WTC11 (cell line): ENCODE measurements at regions not wholly inside any gene's neighbourhood (a gene's known extent, or its start where the extent isn't known, plus 50 kb on each side); places are given as distances from the start of the nearest gene placed in this dataset.

ENCODE experiments used
- ATAC-seq: fragments of 200-7000 bp; cut with Tn5 transposase; 2 replicates; pipeline ENCODE4 v1.10.0; 2021; ENCODE audit warnings: mild to moderate bottlenecking, moderate library complexity
- CTCF ChIA-PET: fragments of 300-600 bp; sonication (Branson Sonifier 250); formaldehyde crosslinking; loops from one replicate; lab custom pipeline; 2021; ENCODE audit warnings: antibody characterized with exemption; lab: Charles Lee
- POLR2A ChIA-PET: fragments of 350-600 bp; sonication (Branson Sonifier 250); formaldehyde crosslinking; loops from one replicate; lab custom pipeline; 2021; ENCODE audit warnings: antibody characterized with exemption; lab: Charles Lee
- DNase-seq: peaks from one replicate; pipeline ENCODE4 v3.0.0; 2021; ENCODE audit warnings: low spot score
- H3K27ac Mint-ChIP-seq: 2 replicates; pipeline ENCODE4 v1.8.0; 2021; ENCODE audit warnings: mixed read lengths
- H3K27me3 Mint-ChIP-seq: 2 replicates; pipeline ENCODE4 v1.8.0; 2021; ENCODE audit warnings: low read depth, mild to moderate bottlenecking, moderate library complexity, mixed read lengths
- H3K36me3 Mint-ChIP-seq: 2 replicates; pipeline ENCODE4 v1.8.0; 2021; ENCODE audit warnings: mixed read lengths
- H3K4me1 Mint-ChIP-seq: 2 replicates; pipeline ENCODE4 v1.8.0; 2022; ENCODE audit warnings: mixed read lengths
- H3K4me3 Mint-ChIP-seq: 2 replicates; pipeline ENCODE4 v1.8.0; 2021; ENCODE audit warnings: mild to moderate bottlenecking, moderate library complexity, mixed read lengths
- H3K9me3 Mint-ChIP-seq: 2 replicates; pipeline ENCODE4 v1.8.0; 2021; ENCODE audit warnings: mixed read lengths
- ATF1 ChIP-seq: sonication (generic); formaldehyde crosslinking; IDR thresholded peaks from 2 replicates; pipeline ENCODE4 v1.8.1; 2023; ENCODE audit warnings: mild to moderate bottlenecking, moderate library complexity, missing genetic modification reagents
- CREB1 ChIP-seq: sonication (generic); formaldehyde crosslinking; IDR thresholded peaks from 2 replicates; pipeline ENCODE4 v1.8.0; 2023; ENCODE audit warnings: mild to moderate bottlenecking, missing genetic modification reagents
- ETV6 ChIP-seq: sonication (generic); formaldehyde crosslinking; IDR thresholded peaks from 2 replicates; pipeline ENCODE4 v1.8.1; 2022; ENCODE audit warnings: mild to moderate bottlenecking, missing genetic modification reagents
- FOXP1 ChIP-seq: sonication (generic); formaldehyde crosslinking; IDR thresholded peaks from 2 replicates; pipeline ENCODE4 v1.8.0; 2022; ENCODE audit warnings: missing genetic modification reagents, mild to moderate bottlenecking, moderate library complexity, borderline replicate concordance
- GTF2I ChIP-seq: fragments of 250-450 bp; sonication (Bioruptor Pico); conservative IDR thresholded peaks from 2 replicates; pipeline ENCODE4 v1.4.0; 2021; ENCODE audit warnings: mild to moderate bottlenecking
- TCF7 ChIP-seq: sonication (generic); formaldehyde crosslinking; IDR thresholded peaks from 2 replicates; pipeline ENCODE4 v1.8.0; 2022; ENCODE audit warnings: mild to moderate bottlenecking, low read depth, missing genetic modification reagents, moderate library complexity
- ZNF121 ChIP-seq: sonication (generic); formaldehyde crosslinking; IDR thresholded peaks from 2 replicates; pipeline ENCODE4 v1.8.0; 2023; ENCODE audit warnings: missing genetic modification reagents
- ZNF263 ChIP-seq: sonication (generic); formaldehyde crosslinking; IDR thresholded peaks from 2 replicates; pipeline ENCODE4 v1.8.1; 2022; ENCODE audit warnings: low read depth, mild to moderate bottlenecking, moderate library complexity, missing genetic modification reagents
- TF ChIP-seq, protein P1 (sequence below): fragments of 250-450 bp; sonication (Bioruptor Pico); conservative IDR thresholded peaks from 2 replicates; pipeline ENCODE4 v1.9.0; 2021; ENCODE audit warnings: mild to moderate bottlenecking
- TF ChIP-seq, protein P2 (sequence below): sonication (generic); formaldehyde crosslinking; IDR thresholded peaks from 2 replicates; pipeline ENCODE4 v1.8.1; 2023; ENCODE audit warnings: mild to moderate bottlenecking, moderate library complexity, missing genetic modification reagents
- TF ChIP-seq, protein P3 (sequence below): sonication (generic); formaldehyde crosslinking; IDR thresholded peaks from 2 replicates; pipeline ENCODE4 v1.8.1; 2023; ENCODE audit warnings: mild to moderate bottlenecking, missing genetic modification reagents
- TF ChIP-seq, protein P4 (sequence below): fragments of 200-600 bp; IDR thresholded peaks from 2 replicates; pipeline ENCODE4 v1.8.0; 2022; ENCODE audit warnings: antibody characterized with exemption
- TF ChIP-seq, protein P5 (sequence below): fragments of 250-450 bp; sonication (Bioruptor Pico); IDR thresholded peaks from 2 replicates; pipeline ENCODE4 v2.1.2; 2022; ENCODE audit warnings: mild to moderate bottlenecking, moderate library complexity
- TF ChIP-seq, protein P6 (sequence below): sonication (generic); formaldehyde crosslinking; conservative IDR thresholded peaks from 2 replicates; pipeline ENCODE4 v1.8.1; 2023; ENCODE audit warnings: mild to moderate bottlenecking, low read depth, missing genetic modification reagents, moderate library complexity
- TF ChIP-seq, protein P7 (sequence below): sonication (generic); formaldehyde crosslinking; IDR thresholded peaks from 2 replicates; pipeline ENCODE4 v1.8.1; 2022; ENCODE audit warnings: low read depth, mild to moderate bottlenecking, moderate library complexity, missing genetic modification reagents, borderline replicate concordance

DNA sequence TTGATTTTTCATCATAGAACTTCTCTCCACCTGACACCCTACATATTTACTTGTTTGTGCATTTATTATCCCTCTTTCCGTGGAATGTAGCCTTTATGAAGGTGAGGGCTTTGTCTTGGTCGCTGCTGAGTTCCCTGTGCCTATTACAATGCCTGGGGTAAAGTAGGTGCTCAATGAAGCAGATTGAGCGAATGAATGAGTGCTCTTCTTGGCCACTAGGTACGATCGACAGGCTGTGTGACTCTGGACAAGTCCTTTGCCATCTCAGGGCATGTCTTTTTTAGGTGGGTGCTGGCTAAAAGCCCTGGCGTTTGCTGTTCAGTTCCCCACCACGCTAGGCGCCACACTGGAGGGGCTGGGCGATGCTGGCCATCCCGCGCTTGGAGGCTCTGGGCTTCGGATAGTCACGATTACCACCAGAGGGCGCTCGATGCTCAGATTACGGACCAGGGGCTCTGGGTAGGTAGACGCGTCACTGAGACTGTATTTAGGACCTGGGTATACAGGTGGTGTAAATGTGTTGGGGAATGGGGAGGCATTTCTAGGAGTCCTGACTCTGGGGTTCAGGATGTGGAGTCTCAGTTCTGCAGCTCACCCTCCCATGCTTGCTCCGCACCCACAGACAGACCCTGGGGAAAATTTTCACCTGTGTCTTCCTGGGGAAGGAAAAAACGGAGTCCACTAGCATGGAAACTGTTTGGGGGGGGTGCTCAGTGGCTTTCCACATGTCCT lies 71.0 kb upstream of the CSF3R start:
- H3K36me3 Mint-ChIP-seq = no peaks in the 10 kb centered on the region
- POLR2A ChIA-PET = no interaction called here
- TF ChIP-seq, protein P1, sequence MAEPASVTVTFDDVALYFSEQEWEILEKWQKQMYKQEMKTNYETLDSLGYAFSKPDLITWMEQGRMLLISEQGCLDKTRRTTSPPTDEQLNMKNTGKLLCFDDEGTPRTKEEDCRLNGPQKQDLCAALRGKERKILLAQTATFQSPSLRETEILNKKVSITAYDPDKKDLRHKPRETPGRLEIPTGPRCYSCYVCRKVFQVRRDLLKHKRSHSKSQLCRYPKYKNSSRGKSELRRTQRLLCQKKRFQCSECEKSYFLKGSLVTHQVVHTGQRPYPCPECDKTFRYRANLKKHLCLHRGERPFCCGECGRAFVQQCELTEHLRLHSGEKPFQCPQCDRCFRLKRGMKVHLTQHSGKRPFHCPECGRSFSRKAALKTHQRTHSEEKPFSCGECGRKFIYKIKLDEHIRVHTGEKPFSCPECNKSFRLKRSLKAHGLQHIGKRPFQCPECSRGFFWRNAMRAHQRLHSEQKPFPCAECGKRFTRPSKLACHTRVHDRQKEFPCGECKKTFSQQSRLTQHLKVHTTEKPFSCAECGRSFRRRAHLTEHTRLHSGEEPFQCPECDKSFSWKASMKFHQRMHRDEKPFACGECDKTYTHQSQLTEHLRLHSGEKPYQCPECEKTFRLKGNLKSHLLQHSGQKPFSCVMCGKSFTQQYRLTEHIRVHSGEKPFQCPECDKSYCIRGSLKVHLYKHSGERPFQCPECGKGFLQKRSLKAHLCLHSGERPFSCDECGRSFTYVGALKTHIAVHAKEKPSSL = no peak
- TF ChIP-seq, protein P2, sequence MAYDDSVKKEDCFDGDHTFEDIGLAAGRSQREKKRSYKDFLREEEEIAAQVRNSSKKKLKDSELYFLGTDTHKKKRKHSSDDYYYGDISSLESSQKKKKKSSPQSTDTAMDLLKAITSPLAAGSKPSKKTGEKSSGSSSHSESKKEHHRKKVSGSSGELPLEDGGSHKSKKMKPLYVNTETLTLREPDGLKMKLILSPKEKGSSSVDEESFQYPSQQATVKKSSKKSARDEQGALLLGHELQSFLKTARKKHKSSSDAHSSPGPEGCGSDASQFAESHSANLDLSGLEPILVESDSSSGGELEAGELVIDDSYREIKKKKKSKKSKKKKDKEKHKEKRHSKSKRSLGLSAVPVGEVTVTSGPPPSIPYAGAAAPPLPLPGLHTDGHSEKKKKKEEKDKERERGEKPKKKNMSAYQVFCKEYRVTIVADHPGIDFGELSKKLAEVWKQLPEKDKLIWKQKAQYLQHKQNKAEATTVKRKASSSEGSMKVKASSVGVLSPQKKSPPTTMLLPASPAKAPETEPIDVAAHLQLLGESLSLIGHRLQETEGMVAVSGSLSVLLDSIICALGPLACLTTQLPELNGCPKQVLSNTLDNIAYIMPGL = 0 out of 2 replicates have a peak, but pooled peaks have one; percentile 59
- TF ChIP-seq GTF2I (CRISPR knock-in tag) (0 out of 2 replicates have a peak, but pooled peaks have one; percentile 10), FOXP1 (no peak), ZNF121 (CRISPR knock-in tag) (peak; percentile 53; the same call in 1 of the 2 replicates), ZNF263 (CRISPR knock-in tag) (no peak)
- TF ChIP-seq, protein P3, sequence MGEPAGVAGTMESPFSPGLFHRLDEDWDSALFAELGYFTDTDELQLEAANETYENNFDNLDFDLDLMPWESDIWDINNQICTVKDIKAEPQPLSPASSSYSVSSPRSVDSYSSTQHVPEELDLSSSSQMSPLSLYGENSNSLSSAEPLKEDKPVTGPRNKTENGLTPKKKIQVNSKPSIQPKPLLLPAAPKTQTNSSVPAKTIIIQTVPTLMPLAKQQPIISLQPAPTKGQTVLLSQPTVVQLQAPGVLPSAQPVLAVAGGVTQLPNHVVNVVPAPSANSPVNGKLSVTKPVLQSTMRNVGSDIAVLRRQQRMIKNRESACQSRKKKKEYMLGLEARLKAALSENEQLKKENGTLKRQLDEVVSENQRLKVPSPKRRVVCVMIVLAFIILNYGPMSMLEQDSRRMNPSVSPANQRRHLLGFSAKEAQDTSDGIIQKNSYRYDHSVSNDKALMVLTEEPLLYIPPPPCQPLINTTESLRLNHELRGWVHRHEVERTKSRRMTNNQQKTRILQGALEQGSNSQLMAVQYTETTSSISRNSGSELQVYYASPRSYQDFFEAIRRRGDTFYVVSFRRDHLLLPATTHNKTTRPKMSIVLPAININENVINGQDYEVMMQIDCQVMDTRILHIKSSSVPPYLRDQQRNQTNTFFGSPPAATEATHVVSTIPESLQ (CRISPR knock-in tag) = no peak
- TF ChIP-seq, protein P4, sequence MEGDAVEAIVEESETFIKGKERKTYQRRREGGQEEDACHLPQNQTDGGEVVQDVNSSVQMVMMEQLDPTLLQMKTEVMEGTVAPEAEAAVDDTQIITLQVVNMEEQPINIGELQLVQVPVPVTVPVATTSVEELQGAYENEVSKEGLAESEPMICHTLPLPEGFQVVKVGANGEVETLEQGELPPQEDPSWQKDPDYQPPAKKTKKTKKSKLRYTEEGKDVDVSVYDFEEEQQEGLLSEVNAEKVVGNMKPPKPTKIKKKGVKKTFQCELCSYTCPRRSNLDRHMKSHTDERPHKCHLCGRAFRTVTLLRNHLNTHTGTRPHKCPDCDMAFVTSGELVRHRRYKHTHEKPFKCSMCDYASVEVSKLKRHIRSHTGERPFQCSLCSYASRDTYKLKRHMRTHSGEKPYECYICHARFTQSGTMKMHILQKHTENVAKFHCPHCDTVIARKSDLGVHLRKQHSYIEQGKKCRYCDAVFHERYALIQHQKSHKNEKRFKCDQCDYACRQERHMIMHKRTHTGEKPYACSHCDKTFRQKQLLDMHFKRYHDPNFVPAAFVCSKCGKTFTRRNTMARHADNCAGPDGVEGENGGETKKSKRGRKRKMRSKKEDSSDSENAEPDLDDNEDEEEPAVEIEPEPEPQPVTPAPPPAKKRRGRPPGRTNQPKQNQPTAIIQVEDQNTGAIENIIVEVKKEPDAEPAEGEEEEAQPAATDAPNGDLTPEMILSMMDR = peak; percentile 77
- ATAC-seq (peak; percentile 100), DNase-seq (peak; percentile 92)
- peaks cover 31% of the 10 kb centered on the region for H3K27me3 Mint-ChIP-seq
- CTCF ChIA-PET = interaction anchor here (0.9 to 3.0 kb wide), 7 partner anchors 11 to 37 kb away, joined by 3 to 17 read pairs (median 4); no protein-coding TSS in a partner anchor
- no peak overlapping the region for H3K27ac Mint-ChIP-seq
- H3K9me3 Mint-ChIP-seq = no peaks in the 10 kb centered on the region
- no peaks in the 10 kb centered on the region for H3K4me1 Mint-ChIP-seq
- H3K4me3 Mint-ChIP-seq = no peak overlapping the region

DNA sequence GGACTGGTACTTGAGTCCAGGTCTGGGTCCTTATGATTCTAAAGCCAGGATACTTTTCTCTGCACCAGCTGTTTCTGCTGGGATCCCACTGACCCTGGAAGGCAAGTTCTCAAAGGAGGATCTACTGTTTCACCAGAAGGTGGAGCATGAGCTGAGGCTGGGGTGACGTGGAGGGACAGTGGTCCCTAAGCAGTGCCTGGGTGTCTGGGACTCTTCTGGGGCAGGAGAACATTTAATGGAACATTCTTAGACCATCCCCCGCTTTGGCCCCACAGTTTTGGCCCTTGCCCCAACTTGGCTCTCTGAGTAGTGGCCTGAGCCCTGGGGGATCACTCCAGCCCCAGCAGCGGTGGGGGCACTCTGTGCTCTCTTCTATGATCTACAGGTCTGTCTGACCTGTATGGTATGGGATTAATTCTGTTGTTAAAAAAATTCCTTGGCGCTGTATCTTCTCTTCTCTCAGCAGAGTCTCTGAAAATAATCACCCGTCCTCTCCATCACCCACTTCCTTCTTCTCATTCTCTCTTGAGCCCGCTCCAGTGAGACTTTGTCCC lies 60.3 kb upstream of the CSF3R start:
- ATAC-seq = peak; percentile 96
- CTCF ChIA-PET = interaction anchor here (0.5 to 4.6 kb wide), 30 partner anchors 9 to 943 kb away, joined by 3 to 38 read pairs (median 3); partner anchors contain the start of genes EVA1B, OSCP1 and SH3D21

More for the DNA sequence above, 60.3 kb upstream of the CSF3R start:
- H3K36me3 Mint-ChIP-seq = no peaks in the 10 kb centered on the region
- peak; percentile 50 for DNase-seq
- H3K27me3 Mint-ChIP-seq = peaks cover 12% of the 10 kb centered on the region
- TF ChIP-seq TCF7 (CRISPR knock-in tag) (no peak), ATF1 (CRISPR knock-in tag) (no peak), CREB1 (no peak), ETV6 (no peak)
- TF ChIP-seq, protein P5, sequence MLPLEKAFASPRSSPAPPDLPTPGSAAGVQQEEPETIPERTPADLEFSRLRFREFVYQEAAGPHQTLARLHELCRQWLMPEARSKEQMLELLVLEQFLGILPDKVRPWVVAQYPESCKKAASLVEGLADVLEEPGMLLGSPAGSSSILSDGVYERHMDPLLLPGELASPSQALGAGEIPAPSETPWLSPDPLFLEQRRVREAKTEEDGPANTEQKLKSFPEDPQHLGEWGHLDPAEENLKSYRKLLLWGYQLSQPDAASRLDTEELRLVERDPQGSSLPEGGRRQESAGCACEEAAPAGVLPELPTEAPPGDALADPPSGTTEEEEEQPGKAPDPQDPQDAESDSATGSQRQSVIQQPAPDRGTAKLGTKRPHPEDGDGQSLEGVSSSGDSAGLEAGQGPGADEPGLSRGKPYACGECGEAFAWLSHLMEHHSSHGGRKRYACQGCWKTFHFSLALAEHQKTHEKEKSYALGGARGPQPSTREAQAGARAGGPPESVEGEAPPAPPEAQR = no peak
- TF ChIP-seq, protein P6, sequence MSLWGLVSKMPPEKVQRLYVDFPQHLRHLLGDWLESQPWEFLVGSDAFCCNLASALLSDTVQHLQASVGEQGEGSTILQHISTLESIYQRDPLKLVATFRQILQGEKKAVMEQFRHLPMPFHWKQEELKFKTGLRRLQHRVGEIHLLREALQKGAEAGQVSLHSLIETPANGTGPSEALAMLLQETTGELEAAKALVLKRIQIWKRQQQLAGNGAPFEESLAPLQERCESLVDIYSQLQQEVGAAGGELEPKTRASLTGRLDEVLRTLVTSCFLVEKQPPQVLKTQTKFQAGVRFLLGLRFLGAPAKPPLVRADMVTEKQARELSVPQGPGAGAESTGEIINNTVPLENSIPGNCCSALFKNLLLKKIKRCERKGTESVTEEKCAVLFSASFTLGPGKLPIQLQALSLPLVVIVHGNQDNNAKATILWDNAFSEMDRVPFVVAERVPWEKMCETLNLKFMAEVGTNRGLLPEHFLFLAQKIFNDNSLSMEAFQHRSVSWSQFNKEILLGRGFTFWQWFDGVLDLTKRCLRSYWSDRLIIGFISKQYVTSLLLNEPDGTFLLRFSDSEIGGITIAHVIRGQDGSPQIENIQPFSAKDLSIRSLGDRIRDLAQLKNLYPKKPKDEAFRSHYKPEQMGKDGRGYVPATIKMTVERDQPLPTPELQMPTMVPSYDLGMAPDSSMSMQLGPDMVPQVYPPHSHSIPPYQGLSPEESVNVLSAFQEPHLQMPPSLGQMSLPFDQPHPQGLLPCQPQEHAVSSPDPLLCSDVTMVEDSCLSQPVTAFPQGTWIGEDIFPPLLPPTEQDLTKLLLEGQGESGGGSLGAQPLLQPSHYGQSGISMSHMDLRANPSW (CRISPR knock-in tag) = no peak
- TF ChIP-seq, protein P7, sequence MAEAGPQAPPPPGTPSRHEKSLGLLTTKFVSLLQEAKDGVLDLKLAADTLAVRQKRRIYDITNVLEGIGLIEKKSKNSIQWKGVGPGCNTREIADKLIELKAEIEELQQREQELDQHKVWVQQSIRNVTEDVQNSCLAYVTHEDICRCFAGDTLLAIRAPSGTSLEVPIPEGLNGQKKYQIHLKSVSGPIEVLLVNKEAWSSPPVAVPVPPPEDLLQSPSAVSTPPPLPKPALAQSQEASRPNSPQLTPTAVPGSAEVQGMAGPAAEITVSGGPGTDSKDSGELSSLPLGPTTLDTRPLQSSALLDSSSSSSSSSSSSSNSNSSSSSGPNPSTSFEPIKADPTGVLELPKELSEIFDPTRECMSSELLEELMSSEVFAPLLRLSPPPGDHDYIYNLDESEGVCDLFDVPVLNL (CRISPR knock-in tag) = no peak
- POLR2A ChIA-PET = no interaction called here
- H3K9me3 Mint-ChIP-seq = no peaks in the 10 kb centered on the region
- no peak overlapping the region for H3K27ac Mint-ChIP-seq
- no peak overlapping the region for H3K4me3 Mint-ChIP-seq
- no peaks in the 10 kb centered on the region for H3K4me1 Mint-ChIP-seq
